Progenitor cell of endocrine pancreas (in vitro differentiated cells): ENCODE measurements at regions not wholly inside any gene's neighbourhood (a gene's known extent, or its start where the extent isn't known, plus 50 kb on each side); places are given as distances from the start of the nearest gene placed in this dataset.
A peak's percentile ranks its signal among the peaks of the same experiment; 100 is the strongest.

Experiments used
- DNase-seq: peaks from one replicate; pipeline ENCODE4 v3.0.0; 2021; ENCODE audit warnings: low spot score; ENCODE audit not compliant: unreplicated experiment
- H3K27ac Mint-ChIP-seq: 2 replicates; pipeline ENCODE4 v1.8.0; 2021; ENCODE audit warnings: mild to moderate bottlenecking, moderate library complexity, mixed read lengths
- H3K27me3 Mint-ChIP-seq: 2 replicates; pipeline ENCODE4 v1.8.0; 2021; ENCODE audit warnings: mixed read lengths
- H3K36me3 Mint-ChIP-seq: 2 replicates; pipeline ENCODE4 v1.8.0; 2022; ENCODE audit warnings: mixed read lengths; ENCODE audit not compliant: insufficient read depth
- H3K4me1 Mint-ChIP-seq: 2 replicates; pipeline ENCODE4 v1.8.0; 2021; ENCODE audit warnings: low read depth, mixed read lengths
- H3K4me3 Mint-ChIP-seq: 2 replicates; pipeline ENCODE4 v1.8.0; 2021; ENCODE audit warnings: low read depth, mild to moderate bottlenecking, moderate library complexity, mixed read lengths
- H3K9me3 Mint-ChIP-seq: 2 replicates; pipeline ENCODE4 v1.8.0; 2021; ENCODE audit warnings: low read depth, mixed read lengths
- CTCF ChIP-seq: fragments of 200-600 bp; sonication (generic); IDR thresholded peaks from one replicate; pipeline ENCODE4 v1.5.0; 2021; ENCODE audit warnings: antibody characterized with exemption, mild to moderate bottlenecking; ENCODE audit not compliant: unreplicated experiment

GRCh38 chr17:27396045-27396444 is 60.2 kb upstream of the KSR1 start:
- DNase-seq = no peak
- no peak overlapping the region for H3K27ac Mint-ChIP-seq
- no peaks in the 10 kb centered on the region for H3K9me3 Mint-ChIP-seq
- H3K36me3 Mint-ChIP-seq = no peaks in the 10 kb centered on the region
- H3K27me3 Mint-ChIP-seq = no peaks in the 10 kb centered on the region
- H3K4me3 Mint-ChIP-seq = no peak overlapping the region
- TF ChIP-seq CTCF = no peak
- peaks cover 3% of the 10 kb centered on the region for H3K4me1 Mint-ChIP-seq

GRCh38 chr17:27396941-27397340 is 59.3 kb upstream of the KSR1 start:
- H3K27ac Mint-ChIP-seq = no peak overlapping the region
- H3K4me3 Mint-ChIP-seq = no peak overlapping the region
- DNase-seq = no peak
- H3K9me3 Mint-ChIP-seq = no peaks in the 10 kb centered on the region
- no peak for TF ChIP-seq CTCF
- no peaks in the 10 kb centered on the region for H3K27me3 Mint-ChIP-seq
- no peaks in the 10 kb centered on the region for H3K36me3 Mint-ChIP-seq
- no peaks in the 10 kb centered on the region for H3K4me1 Mint-ChIP-seq

- DNase-seq = no peak
- H3K27me3 Mint-ChIP-seq = no peaks in the 10 kb centered on the region
- no peaks in the 10 kb centered on the region for H3K9me3 Mint-ChIP-seq
- TF ChIP-seq CTCF = no peak
- H3K4me1 Mint-ChIP-seq = no peaks in the 10 kb centered on the region
- H3K27ac Mint-ChIP-seq = no peak overlapping the region
- H3K4me3 Mint-ChIP-seq = no peak overlapping the region
- H3K36me3 Mint-ChIP-seq = no peaks in the 10 kb centered on the region
These were observed 57.6 kb upstream of the KSR1 start for GRCh38 chr17:27398691-27399090.

GRCh38 chr17:27400991-27401390 is 55.3 kb upstream of the KSR1 start:
- no peak overlapping the region for H3K4me3 Mint-ChIP-seq
- no peaks in the 10 kb centered on the region for H3K27me3 Mint-ChIP-seq
- no peaks in the 10 kb centered on the region for H3K9me3 Mint-ChIP-seq
- peak overlapping the region; percentile 13 for H3K27ac Mint-ChIP-seq
- DNase-seq = no peak
- H3K4me1 Mint-ChIP-seq = no peaks in the 10 kb centered on the region
- no peaks in the 10 kb centered on the region for H3K36me3 Mint-ChIP-seq
- no peak for TF ChIP-seq CTCF

- Mint-ChIP-seq H3K36me3 (no peaks in the 10 kb centered on the region), H3K9me3 (no peaks in the 10 kb centered on the region), H3K27ac (no peak overlapping the region), H3K4me1 (no peaks in the 10 kb centered on the region), H3K4me3 (no peak overlapping the region), H3K27me3 (peaks cover 4% of the 10 kb centered on the region)
- no peak for TF ChIP-seq CTCF
- no peak for DNase-seq
These were observed 53.3 kb upstream of the KSR1 start for GRCh38 chr17:27402943-27403342.
